Femur (tissue), 1 donor: ENCODE measurements at regions not wholly inside any gene's neighbourhood (a gene's known extent, or its start where the extent isn't known, plus 50 kb on each side); places are given as distances from the start of the nearest gene placed in this dataset.

Source experiments
- DNase-seq: peaks from one replicate; pipeline ENCODE4 v3.0.0-alpha.2; 2017

GRCh38 chr13:48181482-48182145 lies 51.4 kb upstream of the ITM2B start:
- DNase-seq = no peak

- no peak for DNase-seq
Measured at GRCh38 chr13:48178126-48178525, 54.9 kb upstream of the ITM2B start.

GRCh38 chr13:48176781-48177180 lies 56.2 kb upstream of the ITM2B start:
- DNase-seq = no peak

- no peak for DNase-seq
Measured at GRCh38 chr13:48175185-48175584, 57.8 kb upstream of the ITM2B start.

- no peak for DNase-seq
Measured at GRCh38 chr13:48167866-48168265, 65.1 kb upstream of the ITM2B start.

- DNase-seq = no peak
Measured at GRCh38 chr13:48165727-48166126, 67.3 kb upstream of the ITM2B start.

GRCh38 chr13:48165063-48165462 lies 67.9 kb upstream of the ITM2B start:
- no peak for DNase-seq

GRCh38 chr13:48163061-48163460 lies 68.2 kb upstream of the MED4 start:
- no peak for DNase-seq

GRCh38 chr13:48162217-48162616 lies 67.3 kb upstream of the MED4 start:
- DNase-seq = no peak

GRCh38 chr13:48161530-48162179 lies 66.8 kb upstream of the MED4 start:
- peak; percentile 67 for DNase-seq

GRCh38 chr13:48160606-48161278 lies 65.8 kb upstream of the MED4 start:
- DNase-seq = peak; percentile 22

GRCh38 chr13:48159826-48160225 lies 64.9 kb upstream of the MED4 start:
- no peak for DNase-seq

- no peak for DNase-seq
Measured at GRCh38 chr13:48159401-48159800, 64.5 kb upstream of the MED4 start.

GRCh38 chr13:48158915-48159314 lies 64.0 kb upstream of the MED4 start:
- DNase-seq = no peak

- no peak for DNase-seq
Measured at GRCh38 chr13:48158290-48158689, 63.4 kb upstream of the MED4 start.

GRCh38 chr13:48156466-48156865 lies 61.6 kb upstream of the MED4 start:
- DNase-seq = peak; percentile 31

- DNase-seq = no peak
Measured at GRCh38 chr13:48155848-48156247, 60.9 kb upstream of the MED4 start.

- DNase-seq = no peak
Measured at GRCh38 chr13:48154671-48155070, 59.8 kb upstream of the MED4 start.

- no peak for DNase-seq
Measured at GRCh38 chr13:48153186-48153585, 58.3 kb upstream of the MED4 start.

GRCh38 chr13:48151363-48152161 lies 56.7 kb upstream of the MED4 start:
- no peak for DNase-seq

GRCh38 chr13:48148454-48148853 lies 53.5 kb upstream of the MED4 start:
- no peak for DNase-seq

GRCh38 chr13:48146636-48147035 lies 51.7 kb upstream of the MED4 start:
- no peak for DNase-seq

GRCh38 chr13:48146122-48146521 lies 51.2 kb upstream of the MED4 start:
- DNase-seq = no peak
